ENCODE measurements at regions not wholly inside any gene's neighbourhood (a gene's known extent, or its start where the extent isn't known, plus 50 kb on each side); places are given as distances from the start of the nearest gene placed in this dataset.

- Histone ChIP-seq H3K36me3 (ENCODE audit: control insufficient read depth, insufficient read depth, low read length) (no peaks in the 10 kb centered on the region), H3K4me3 (ENCODE audit: low read length) (no peak overlapping the region), H2BK5ac (ENCODE audit: low read length) (no peak overlapping the region), H3K56ac (ENCODE audit: low read length) (no peak overlapping the region), H4K8ac (ENCODE audit: low read depth, low read length) (no peak overlapping the region), H2BK120ac (ENCODE audit: low read depth, low read length) (no peak overlapping the region), H3K23ac (ENCODE audit: low read length) (no peak overlapping the region), H3K4me1 (ENCODE audit: control insufficient read depth, low read depth, low read length) (no peaks in the 10 kb centered on the region), H3K79me1 (ENCODE audit: low read length) (no peaks in the 10 kb centered on the region), H3K4ac (ENCODE audit: low read depth, low read length) (no peak overlapping the region), H3K27ac (ENCODE audit: low read depth, low read length) (no peak overlapping the region), H2BK15ac (replicated peaks; ENCODE audit: low read depth) (no peak overlapping the region), H3K4me2 (ENCODE audit: low read length) (no peak overlapping the region), H3K18ac (ENCODE audit: low read length) (no peak overlapping the region), H3K27me3 (ENCODE audit: insufficient read depth, low read length, poor library complexity) (no peaks in the 10 kb centered on the region), H2AK5ac (ENCODE audit: low read length) (no peak overlapping the region), H4K5ac (ENCODE audit: low read length) (no peak overlapping the region), H3K9ac (ENCODE audit: low read length) (no peak overlapping the region), H3K79me2 (ENCODE audit: control insufficient read depth, insufficient read depth, low read length) (no peaks in the 10 kb centered on the region)
- 100% methylated on average over 1 of the region's 3 CpGs for WGBS (ENCODE audit: extremely low coverage, insufficient coverage, low lambda C conversion rate)
- DNase-seq = no peak
Measured at GRCh38 chr7:115462301-115463015, 540.6 kb downstream of the MDFIC start.

GRCh38 chr7:115449689-115450088, 527.8 kb downstream of the MDFIC start:
- H3K79me1 ChIP-seq (ENCODE audit: low read length) = no peaks in the 10 kb centered on the region
- WGBS (ENCODE audit: extremely low coverage, insufficient coverage, low lambda C conversion rate) = no CpG with 5 or more reads among the region's 3 CpGs
- no peak overlapping the region for H4K5ac ChIP-seq (ENCODE audit: low read length)
- DNase-seq = peak; percentile 41
- H3K27me3 ChIP-seq (ENCODE audit: insufficient read depth, low read length, poor library complexity) = no peaks in the 10 kb centered on the region
- no peak overlapping the region for H3K4me3 ChIP-seq (ENCODE audit: low read length)
- H2BK120ac ChIP-seq (ENCODE audit: low read depth, low read length) = no peak overlapping the region
- H4K8ac ChIP-seq (ENCODE audit: low read depth, low read length) = no peak overlapping the region
- H3K27ac ChIP-seq (ENCODE audit: low read depth, low read length) = no peak overlapping the region
- no peaks in the 10 kb centered on the region for H3K79me2 ChIP-seq (ENCODE audit: control insufficient read depth, insufficient read depth, low read length)
- no peak overlapping the region for H3K23ac ChIP-seq (ENCODE audit: low read length)
- H3K9ac ChIP-seq (ENCODE audit: low read length) = no peak overlapping the region
- no peak overlapping the region for H2BK5ac ChIP-seq (ENCODE audit: low read length)
- H2AK5ac ChIP-seq (ENCODE audit: low read length) = no peak overlapping the region
- no peaks in the 10 kb centered on the region for H3K36me3 ChIP-seq (ENCODE audit: control insufficient read depth, insufficient read depth, low read length)
- no peak overlapping the region for H3K4me2 ChIP-seq (ENCODE audit: low read length)
- H3K4ac ChIP-seq (ENCODE audit: low read depth, low read length) = no peak overlapping the region
- no peak overlapping the region for H3K56ac ChIP-seq (ENCODE audit: low read length)
- H3K18ac ChIP-seq (ENCODE audit: low read length) = no peak overlapping the region
- no peak overlapping the region for H2BK15ac ChIP-seq (replicated peaks; ENCODE audit: low read depth)
- no peaks in the 10 kb centered on the region for H3K4me1 ChIP-seq (ENCODE audit: control insufficient read depth, low read depth, low read length)

GRCh38 chr7:115447495-115447894, 525.6 kb downstream of the MDFIC start:
- Histone ChIP-seq H4K8ac (ENCODE audit: low read depth, low read length) (no peak overlapping the region), H3K36me3 (ENCODE audit: control insufficient read depth, insufficient read depth, low read length) (no peaks in the 10 kb centered on the region), H3K27me3 (ENCODE audit: insufficient read depth, low read length, poor library complexity) (no peaks in the 10 kb centered on the region), H2BK15ac (replicated peaks; ENCODE audit: low read depth) (no peak overlapping the region), H4K5ac (ENCODE audit: low read length) (no peak overlapping the region), H3K4me2 (ENCODE audit: low read length) (no peak overlapping the region), H3K18ac (ENCODE audit: low read length) (no peak overlapping the region), H3K4me3 (ENCODE audit: low read length) (no peak overlapping the region), H3K4ac (ENCODE audit: low read depth, low read length) (no peak overlapping the region), H3K79me1 (ENCODE audit: low read length) (no peaks in the 10 kb centered on the region), H2AK5ac (ENCODE audit: low read length) (no peak overlapping the region), H3K9ac (ENCODE audit: low read length) (no peak overlapping the region), H3K79me2 (ENCODE audit: control insufficient read depth, insufficient read depth, low read length) (no peaks in the 10 kb centered on the region), H2BK120ac (ENCODE audit: low read depth, low read length) (no peak overlapping the region), H2BK5ac (ENCODE audit: low read length) (no peak overlapping the region), H3K23ac (ENCODE audit: low read length) (no peak overlapping the region), H3K27ac (ENCODE audit: low read depth, low read length) (no peak overlapping the region), H3K4me1 (ENCODE audit: control insufficient read depth, low read depth, low read length) (no peaks in the 10 kb centered on the region), H3K56ac (ENCODE audit: low read length) (no peak overlapping the region)
- no CpG with 5 or more reads among the region's 2 CpGs for WGBS (ENCODE audit: extremely low coverage, insufficient coverage, low lambda C conversion rate)
- DNase-seq = no peak

- Histone ChIP-seq H3K23ac (ENCODE audit: low read length) (no peak overlapping the region), H3K4me2 (ENCODE audit: low read length) (no peak overlapping the region), H3K4me3 (ENCODE audit: low read length) (no peak overlapping the region), H2AK5ac (ENCODE audit: low read length) (no peak overlapping the region), H3K79me2 (ENCODE audit: control insufficient read depth, insufficient read depth, low read length) (no peaks in the 10 kb centered on the region), H3K4me1 (ENCODE audit: control insufficient read depth, low read depth, low read length) (no peaks in the 10 kb centered on the region), H3K56ac (ENCODE audit: low read length) (no peak overlapping the region), H2BK5ac (ENCODE audit: low read length) (no peak overlapping the region), H3K4ac (ENCODE audit: low read depth, low read length) (no peak overlapping the region), H3K36me3 (ENCODE audit: control insufficient read depth, insufficient read depth, low read length) (no peaks in the 10 kb centered on the region), H3K27ac (ENCODE audit: low read depth, low read length) (no peak overlapping the region), H2BK15ac (replicated peaks; ENCODE audit: low read depth) (no peak overlapping the region), H4K8ac (ENCODE audit: low read depth, low read length) (no peak overlapping the region), H3K9ac (ENCODE audit: low read length) (no peak overlapping the region), H3K79me1 (ENCODE audit: low read length) (no peaks in the 10 kb centered on the region), H3K27me3 (ENCODE audit: insufficient read depth, low read length, poor library complexity) (no peaks in the 10 kb centered on the region), H3K18ac (ENCODE audit: low read length) (no peak overlapping the region), H2BK120ac (ENCODE audit: low read depth, low read length) (no peak overlapping the region), H4K5ac (ENCODE audit: low read length) (no peak overlapping the region)
- whole genome bisulfite sequencing (ENCODE audit: extremely low coverage, insufficient coverage, low lambda C conversion rate) = no CpG with 5 or more reads among the region's 1 CpG
- DNase-seq = no peak
Measured at GRCh38 chr7:115441033-115441432, 519.1 kb downstream of the MDFIC start.

- H2BK15ac ChIP-seq (replicated peaks; ENCODE audit: low read depth) = no peak overlapping the region
- WGBS (ENCODE audit: extremely low coverage, insufficient coverage, low lambda C conversion rate) = no CpG with 5 or more reads among the region's 1 CpG
- H3K4me2 ChIP-seq (ENCODE audit: low read length) = no peak overlapping the region
Measured at GRCh38 chr7:115435178-115435577, 513.3 kb downstream of the MDFIC start.

GRCh38 chr7:115429918-115430317, 508.0 kb downstream of the MDFIC start:
- Histone ChIP-seq H3K18ac (ENCODE audit: low read length) (no peak overlapping the region), H3K79me1 (ENCODE audit: low read length) (no peaks in the 10 kb centered on the region), H4K5ac (ENCODE audit: low read length) (no peak overlapping the region), H4K8ac (ENCODE audit: low read depth, low read length) (no peak overlapping the region), H3K4me2 (ENCODE audit: low read length) (no peak overlapping the region), H3K4me1 (ENCODE audit: control insufficient read depth, low read depth, low read length) (no peaks in the 10 kb centered on the region), H3K36me3 (ENCODE audit: control insufficient read depth, insufficient read depth, low read length) (no peaks in the 10 kb centered on the region), H3K27me3 (ENCODE audit: insufficient read depth, low read length, poor library complexity) (no peaks in the 10 kb centered on the region), H3K9ac (ENCODE audit: low read length) (no peak overlapping the region), H3K4ac (ENCODE audit: low read depth, low read length) (no peak overlapping the region), H2AK5ac (ENCODE audit: low read length) (no peak overlapping the region), H3K27ac (ENCODE audit: low read depth, low read length) (no peak overlapping the region), H3K4me3 (ENCODE audit: low read length) (no peak overlapping the region), H2BK15ac (replicated peaks; ENCODE audit: low read depth) (no peak overlapping the region), H3K56ac (ENCODE audit: low read length) (no peak overlapping the region), H2BK5ac (ENCODE audit: low read length) (no peak overlapping the region), H2BK120ac (ENCODE audit: low read depth, low read length) (no peak overlapping the region), H3K79me2 (ENCODE audit: control insufficient read depth, insufficient read depth, low read length) (no peaks in the 10 kb centered on the region), H3K23ac (ENCODE audit: low read length) (no peak overlapping the region)
- no peak for DNase-seq
- WGBS (ENCODE audit: extremely low coverage, insufficient coverage, low lambda C conversion rate) = no CpG with 5 or more reads among the region's 3 CpGs

More at GRCh38 chr7:115435178-115435577, 513.3 kb downstream of the MDFIC start:
- Histone ChIP-seq H2BK120ac (ENCODE audit: low read depth, low read length) (no peak overlapping the region), H3K56ac (ENCODE audit: low read length) (no peak overlapping the region), H3K36me3 (ENCODE audit: control insufficient read depth, insufficient read depth, low read length) (no peaks in the 10 kb centered on the region), H3K4me1 (ENCODE audit: control insufficient read depth, low read depth, low read length) (no peaks in the 10 kb centered on the region), H3K4ac (ENCODE audit: low read depth, low read length) (no peak overlapping the region), H4K5ac (ENCODE audit: low read length) (no peak overlapping the region), H2BK5ac (ENCODE audit: low read length) (no peak overlapping the region), H4K8ac (ENCODE audit: low read depth, low read length) (no peak overlapping the region), H3K79me2 (ENCODE audit: control insufficient read depth, insufficient read depth, low read length) (no peaks in the 10 kb centered on the region), H3K18ac (ENCODE audit: low read length) (no peak overlapping the region), H3K79me1 (ENCODE audit: low read length) (no peaks in the 10 kb centered on the region), H3K23ac (ENCODE audit: low read length) (no peak overlapping the region), H3K9ac (ENCODE audit: low read length) (no peak overlapping the region), H3K4me3 (ENCODE audit: low read length) (no peak overlapping the region), H3K27me3 (ENCODE audit: insufficient read depth, low read length, poor library complexity) (no peaks in the 10 kb centered on the region), H3K27ac (ENCODE audit: low read depth, low read length) (no peak overlapping the region), H2AK5ac (ENCODE audit: low read length) (no peak overlapping the region)
- DNase-seq = no peak

All from mesendoderm (in vitro differentiated cells).